HCT116 (cell line): ENCODE measurements at regions not wholly inside any gene's neighbourhood (a gene's known extent, or its start where the extent isn't known, plus 50 kb on each side); places are given as distances from the start of the nearest gene placed in this dataset.

ENCODE experiments used
- ATAC-seq: fragments of 200-7000 bp; cut with Tn5 transposase; 2 replicates; pipeline ENCODE4 v1.9.1; 2020; ENCODE audit warnings: mild to moderate bottlenecking, moderate library complexity
- BruUV-seq: library from RNA; stranded (reverse); fragments of 400-500 nt; replicated peaks from 2 replicates; lab custom pipeline; 2021; lab: Mats Ljungman, UMichigan
- CTCF ChIA-PET: fragments of 300-600 bp; sonication (Branson Sonifier 250); formaldehyde crosslinking; loops from one replicate; lab custom pipeline; 2021; ENCODE audit warnings: antibody characterized with exemption; lab: Charles Lee
- POLR2A ChIA-PET: fragments of 300-600, 350-600 bp; sonication (Branson Sonifier 250); formaldehyde crosslinking; loops from one replicate; lab custom pipeline; 2021; ENCODE audit warnings: antibody characterized with exemption; lab: Charles Lee
- RAD21 ChIA-PET, 2 experiments: fragments of 300-600 bp; sonication (Branson Sonifier 250); formaldehyde crosslinking; loops; one replicate each; lab custom pipeline; 2023; ENCODE audit warnings: low total read pairs in 2 of 2; ENCODE audit not compliant: uncharacterized antibody in 2 of 2, unreplicated experiment in 2 of 2, low non-redundant PET in 1 of 2; lab: Charles Lee
- DNase-seq: peaks from one replicate; pipeline ENCODE4 v3.0.0-alpha.2; 2010; ENCODE audit warnings: low read depth, low spot score
- H2AFZ ChIP-seq: fragments of 200-600 bp; shearing (Covaris generic), sonication (generic); 2 replicates; pipeline ENCODE4 v1.6.1; 2017; ENCODE audit warnings: low read depth, mixed run types, mixed read lengths, antibody characterized with exemption, low read length; ENCODE audit not compliant: poor library complexity, severe bottlenecking
- H3K27ac ChIP-seq: 2 replicates; pipeline ENCODE4 v1.5.1; 2012; ENCODE audit warnings: low read depth, low read length
- H3K27me3 ChIP-seq: fragments of 200-600 bp; sonication (generic); 2 replicates; pipeline ENCODE4 v1.6.1; 2016; ENCODE audit warnings: mixed run types, low read length, mixed read lengths; ENCODE audit not compliant: insufficient read depth
- H3K36me3 ChIP-seq, 2 experiments: fragments of 200-500 bp in 1 of 2; fragments of 200-600 bp in 1 of 2; sonication (Bioruptor generic) in 1 of 2; sonication (generic) in 1 of 2; 2 replicates each; pipeline versions ENCODE4 v1.5.1 to v1.6.1; 2014 to 2016; ENCODE audit warnings: low read length in 2 of 2, inconsistent platforms in 1 of 2, mixed read lengths in 1 of 2, mixed run types in 1 of 2; ENCODE audit not compliant: insufficient read depth in 2 of 2, control insufficient read depth in 1 of 2
- H3K4me1 ChIP-seq, 2 experiments: fragments of 200-600 bp in 1 of 2; sonication (generic) in 1 of 2; 2 replicates each; pipeline versions ENCODE4 v1.5.1 to v1.6.1; 2012 to 2017; ENCODE audit warnings: low read length in 2 of 2, inconsistent platforms in 1 of 2, mild to moderate bottlenecking in 1 of 2, mixed read lengths in 1 of 2, mixed run types in 1 of 2, moderate library complexity in 1 of 2; ENCODE audit not compliant: insufficient read depth in 2 of 2, control insufficient read depth in 1 of 2
- H3K4me2 ChIP-seq: fragments of 200-600 bp; sonication (generic); 2 replicates; pipeline ENCODE4 v1.6.1; 2017; ENCODE audit warnings: mixed run types, low read length, mixed read lengths
- H3K4me3 ChIP-seq, 2 experiments: fragments of 200-600 bp in 1 of 2; sonication (generic) in 1 of 2; replicated peaks in 1 of 2; 2 replicates each; pipeline ENCODE4 v1.5.1; 2011 to 2016; ENCODE audit warnings: low read length in 2 of 2, control low read depth in 1 of 2, low read depth in 1 of 2, mild to moderate bottlenecking in 1 of 2, mixed read lengths in 1 of 2, mixed run types in 1 of 2
- H3K79me2 ChIP-seq: fragments of 200-600 bp; sonication (generic); 2 replicates; pipeline ENCODE4 v1.6.1; 2017; ENCODE audit warnings: mild to moderate bottlenecking, mixed run types, low read length, moderate library complexity, mixed read lengths; ENCODE audit not compliant: insufficient read depth
- H3K9ac ChIP-seq: fragments of 200-600 bp; sonication (generic); 2 replicates; pipeline ENCODE4 v1.6.1; 2016; ENCODE audit warnings: low read length, mixed read lengths
- H3K9me2 ChIP-seq: fragments of 200-600 bp; sonication (generic), shearing (Covaris generic); 2 replicates; pipeline ENCODE4 v1.6.1; 2017; ENCODE audit warnings: mixed run types, mild to moderate bottlenecking, moderate library complexity; ENCODE audit not compliant: insufficient read depth
- H3K9me3 ChIP-seq, 2 experiments: fragments of 200-500 bp in 1 of 2; fragments of 200-600 bp in 1 of 2; sonication (Bioruptor generic) in 1 of 2; sonication (generic) in 1 of 2; 2 replicates each; pipeline ENCODE4 v1.6.1; 2014 to 2017; ENCODE audit warnings: low read length in 2 of 2, mixed read lengths in 2 of 2, inconsistent platforms in 1 of 2, low read depth in 1 of 2, mild to moderate bottlenecking in 1 of 2, mixed run types in 1 of 2, moderate library complexity in 1 of 2; ENCODE audit not compliant: control insufficient read depth in 1 of 2, insufficient read depth in 1 of 2
- H4K20me1 ChIP-seq: fragments of 200-600 bp; sonication (generic), shearing (Covaris generic); 2 replicates; pipeline ENCODE4 v1.6.1; 2017; ENCODE audit warnings: mixed run types, mild to moderate bottlenecking, moderate library complexity; ENCODE audit not compliant: insufficient read depth
- CEBPB ChIP-seq: IDR thresholded peaks from 2 replicates; pipeline ENCODE4 v1.6.1; 2012; ENCODE audit warnings: low read depth
- EZH2phosphoT487 ChIP-seq: fragments of 200-600 bp; IDR thresholded peaks from 2 replicates; pipeline ENCODE4 v1.6.1; 2018; ENCODE audit warnings: antibody characterized with exemption, borderline replicate concordance
- JUND ChIP-seq: IDR thresholded peaks from 2 replicates; pipeline ENCODE4 v1.6.1; 2012
- MAX ChIP-seq: IDR thresholded peaks from 2 replicates; pipeline ENCODE4 v1.6.1; 2012
- POLR2A ChIP-seq: IDR thresholded peaks from 2 replicates; pipeline ENCODE4 v1.7.0; 2011; ENCODE audit warnings: borderline replicate concordance; ENCODE audit not compliant: insufficient read depth, insufficient read length; ENCODE audit errors: extremely low read depth
- POLR2AphosphoS5 ChIP-seq: IDR thresholded peaks from 2 replicates; pipeline ENCODE4 v1.6.1; 2011; ENCODE audit warnings: mild to moderate bottlenecking, low read depth, low read length, moderate library complexity
- RAD21 ChIP-seq: IDR thresholded peaks from 2 replicates; pipeline ENCODE4 v1.6.1; 2012; ENCODE audit warnings: low read depth, mild to moderate bottlenecking
- REST ChIP-seq: IDR thresholded peaks from 2 replicates; pipeline ENCODE4 v1.6.1; 2012; ENCODE audit warnings: low read depth
- SIN3A ChIP-seq: IDR thresholded peaks from 2 replicates; pipeline ENCODE4 v1.6.1; 2012; ENCODE audit warnings: low read depth
- SP1 ChIP-seq: IDR thresholded peaks from 2 replicates; pipeline ENCODE4 v1.6.1; 2012; ENCODE audit warnings: low read depth
- SRF ChIP-seq: IDR thresholded peaks from 2 replicates; pipeline ENCODE4 v1.6.1; 2012; ENCODE audit warnings: low read depth
- YY1 ChIP-seq: IDR thresholded peaks from 2 replicates; pipeline ENCODE4 v1.6.1; 2011; ENCODE audit warnings: low read length, low read depth, moderate library complexity, mild to moderate bottlenecking; ENCODE audit not compliant: insufficient replicate concordance; ENCODE audit errors: extremely low read depth
- intact Hi-C: fragments of 100-400 bp; cut with micrococcal nuclease; formaldehyde crosslinking; loops from 2 replicates; pipeline ENCODE4 v1.10.0; 2022
- TF ChIP-seq, protein P1 (sequence below): IDR thresholded peaks from 2 replicates; pipeline ENCODE4 v1.6.1; 2011; ENCODE audit warnings: mild to moderate bottlenecking, low read length, moderate library complexity; ENCODE audit not compliant: insufficient replicate concordance; ENCODE audit errors: extremely low read depth
- TF ChIP-seq, protein P2 (sequence below): IDR thresholded peaks from 2 replicates; pipeline ENCODE4 v1.6.1; 2012

GRCh38 chr6:100230953-100231316, 233.8 kb downstream of the SIM1 start:
- no peaks in the 10 kb centered on the region for H3K9me2 ChIP-seq
- no peaks in the 10 kb centered on the region for H3K79me2 ChIP-seq
- H3K27ac ChIP-seq = no peak overlapping the region
- no peak for ATAC-seq
- POLR2A ChIA-PET = no interaction called here
- H3K4me2 ChIP-seq = no peak overlapping the region
- no TSS peak for BruUV-seq
- H3K9me3 ChIP-seq = no peaks in the 10 kb centered on the region
- H3K4me1 ChIP-seq = peaks cover 3 to 22% of the 10 kb centered on the region in 2 experiments; a peak in 3 of 4 replicates
- H2AFZ ChIP-seq = no peak overlapping the region
- CTCF ChIA-PET = no interaction called here
- H3K9ac ChIP-seq = no peak overlapping the region
- DNase-seq = no peak
- no peak for TF ChIP-seq SRF
- TF ChIP-seq POLR2AphosphoS5 = no peak
- TF ChIP-seq EZH2phosphoT487 = no peak
- no peak for TF ChIP-seq POLR2A
- no peak for TF ChIP-seq SP1
- TF ChIP-seq, protein P1, sequence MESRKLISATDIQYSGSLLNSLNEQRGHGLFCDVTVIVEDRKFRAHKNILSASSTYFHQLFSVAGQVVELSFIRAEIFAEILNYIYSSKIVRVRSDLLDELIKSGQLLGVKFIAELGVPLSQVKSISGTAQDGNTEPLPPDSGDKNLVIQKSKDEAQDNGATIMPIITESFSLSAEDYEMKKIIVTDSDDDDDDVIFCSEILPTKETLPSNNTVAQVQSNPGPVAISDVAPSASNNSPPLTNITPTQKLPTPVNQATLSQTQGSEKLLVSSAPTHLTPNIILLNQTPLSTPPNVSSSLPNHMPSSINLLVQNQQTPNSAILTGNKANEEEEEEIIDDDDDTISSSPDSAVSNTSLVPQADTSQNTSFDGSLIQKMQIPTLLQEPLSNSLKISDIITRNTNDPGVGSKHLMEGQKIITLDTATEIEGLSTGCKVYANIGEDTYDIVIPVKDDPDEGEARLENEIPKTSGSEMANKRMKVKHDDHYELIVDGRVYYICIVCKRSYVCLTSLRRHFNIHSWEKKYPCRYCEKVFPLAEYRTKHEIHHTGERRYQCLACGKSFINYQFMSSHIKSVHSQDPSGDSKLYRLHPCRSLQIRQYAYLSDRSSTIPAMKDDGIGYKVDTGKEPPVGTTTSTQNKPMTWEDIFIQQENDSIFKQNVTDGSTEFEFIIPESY = no peak
- TF ChIP-seq JUND = no peak
- intact Hi-C loops = no loop called here
- no peak overlapping the region for H3K4me3 ChIP-seq
- H3K36me3 ChIP-seq = no peaks in the 10 kb centered on the region
- no peaks in the 10 kb centered on the region for H4K20me1 ChIP-seq
- RAD21 ChIA-PET = no interaction called here
- H3K27me3 ChIP-seq = no peaks in the 10 kb centered on the region

DNA sequence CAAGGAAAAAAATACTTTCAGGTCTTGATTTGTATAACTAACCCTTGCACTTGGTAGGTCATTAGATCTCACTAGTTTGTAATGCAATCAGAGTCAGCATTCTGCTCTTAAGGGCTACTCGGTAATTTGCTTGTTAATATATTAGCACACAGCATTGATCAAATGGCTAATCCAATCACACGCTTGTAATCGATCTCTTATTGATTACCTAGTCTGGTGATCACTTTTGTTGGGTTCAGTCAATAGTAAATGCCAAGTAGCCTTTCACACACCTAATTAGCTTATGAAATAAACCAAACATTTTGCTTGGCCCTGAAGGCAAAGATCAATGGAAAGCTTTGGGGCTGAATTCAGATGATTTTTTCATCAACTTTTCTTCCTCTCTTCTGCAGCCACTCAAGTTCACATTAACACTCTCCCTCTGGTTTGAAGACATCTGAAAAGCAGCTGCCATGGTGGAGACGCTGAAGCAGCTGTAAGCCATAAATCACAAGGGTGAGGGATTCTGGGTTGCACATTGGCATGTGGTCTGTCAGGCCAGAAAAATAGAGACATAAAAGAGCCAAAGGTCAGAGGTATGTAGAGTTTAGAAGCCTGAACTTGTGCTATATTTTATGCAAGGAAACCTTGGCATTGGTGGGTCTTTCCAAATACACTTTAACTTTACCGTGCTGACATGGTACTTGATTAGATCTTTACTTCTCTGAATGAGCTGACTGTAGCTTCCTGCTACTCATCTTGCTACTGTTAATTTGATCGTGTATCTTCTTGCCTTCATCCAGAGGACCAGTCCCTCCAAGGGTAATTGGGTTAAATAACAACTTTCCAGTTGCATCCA, 234.4 kb downstream of the SIM1 start:
- ChIA-PET RAD21 (no interaction called here), POLR2A (no interaction called here)
- no peak overlapping the region for H3K27ac ChIP-seq
- BruUV-seq = no TSS peak
- no peaks in the 10 kb centered on the region for H3K79me2 ChIP-seq
- no peaks in the 10 kb centered on the region for H3K9me3 ChIP-seq
- no peaks in the 10 kb centered on the region for H3K36me3 ChIP-seq
- H2AFZ ChIP-seq = peak overlapping the region; percentile 93
- intact Hi-C loops = no loop called here
- no peak for ATAC-seq
- no peaks in the 10 kb centered on the region for H4K20me1 ChIP-seq
- H3K4me2 ChIP-seq = no peak overlapping the region
- H3K9ac ChIP-seq = no peak overlapping the region
- H3K27me3 ChIP-seq = no peaks in the 10 kb centered on the region
- H3K4me3 ChIP-seq = no peak overlapping the region
- no peak for TF ChIP-seq RAD21
- no peak for TF ChIP-seq YY1
- no peak for TF ChIP-seq CEBPB
- no peak for TF ChIP-seq SIN3A
- TF ChIP-seq, protein P2, sequence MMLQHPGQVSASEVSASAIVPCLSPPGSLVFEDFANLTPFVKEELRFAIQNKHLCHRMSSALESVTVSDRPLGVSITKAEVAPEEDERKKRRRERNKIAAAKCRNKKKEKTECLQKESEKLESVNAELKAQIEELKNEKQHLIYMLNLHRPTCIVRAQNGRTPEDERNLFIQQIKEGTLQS = no peak
- TF ChIP-seq REST = no peak
- no peak for TF ChIP-seq MAX
- TF ChIP-seq, all 23 proteins: peak for 0
- CTCF ChIA-PET = no interaction called here
- no peak for DNase-seq
- Histone ChIP-seq H3K4me1 (peaks cover 3 to 22% of the 10 kb centered on the region in 2 experiments; a peak in 3 of 4 replicates), H3K9me2 (no peaks in the 10 kb centered on the region)
